ENCODE measurements at regions not wholly inside any gene's neighbourhood (a gene's known extent, or its start where the extent isn't known, plus 50 kb on each side); places are given as distances from the start of the nearest gene placed in this dataset.

DNA sequence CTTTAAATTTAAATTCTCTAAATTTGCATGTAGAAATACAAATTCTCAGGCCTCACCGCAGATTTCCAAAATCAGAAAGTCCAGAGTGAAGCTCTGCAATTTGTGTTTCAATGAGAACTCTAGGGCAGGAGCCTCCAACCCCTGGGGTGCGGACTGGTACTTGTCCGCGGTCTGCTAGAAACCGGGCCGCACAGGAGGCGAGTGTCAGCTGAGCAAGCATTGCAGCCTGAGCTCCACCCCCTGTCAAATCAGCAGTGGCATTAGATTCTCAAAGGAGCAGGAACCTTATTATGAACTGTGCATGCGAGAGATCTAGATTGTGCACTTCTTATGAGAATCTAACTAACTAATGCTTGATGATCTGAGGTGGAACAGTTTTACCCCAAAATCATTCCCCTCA is 203.0 kb upstream of the PCSK2 start:
- DNase-seq: no peak

DNA sequence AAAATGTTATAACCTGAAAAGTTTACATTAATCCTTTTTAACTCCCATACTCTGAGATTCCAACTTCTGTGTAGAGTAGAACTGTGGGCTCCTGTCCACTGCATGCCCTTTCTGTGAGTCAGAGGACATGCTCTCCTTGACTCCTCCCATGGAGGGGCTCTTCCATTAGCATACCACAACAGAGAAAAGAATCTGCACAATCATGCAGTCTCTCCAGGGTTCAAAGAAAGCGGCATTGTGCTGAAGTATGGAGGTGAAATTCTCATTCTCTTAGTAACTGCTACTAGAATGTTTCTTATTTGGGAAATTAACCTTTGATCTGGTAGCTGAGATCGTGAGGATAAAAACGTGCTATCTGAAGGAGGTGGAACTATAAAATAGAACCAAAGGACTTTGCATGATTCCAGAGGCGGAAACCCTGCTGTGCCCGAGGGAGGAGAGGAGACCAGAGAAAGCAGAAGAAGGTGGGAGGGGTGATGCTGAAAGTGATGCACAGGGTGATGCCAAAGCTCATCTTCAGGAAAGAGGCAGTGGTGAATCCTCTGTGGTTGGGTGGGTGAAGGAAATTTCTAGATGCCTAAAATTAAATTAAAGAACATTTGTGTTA is 202.2 kb upstream of the PCSK2 start:
- DNase-seq: no peak

GRCh38 chr20:17026346-17026745 is 200.5 kb upstream of the PCSK2 start:
- no peak for DNase-seq

DNA sequence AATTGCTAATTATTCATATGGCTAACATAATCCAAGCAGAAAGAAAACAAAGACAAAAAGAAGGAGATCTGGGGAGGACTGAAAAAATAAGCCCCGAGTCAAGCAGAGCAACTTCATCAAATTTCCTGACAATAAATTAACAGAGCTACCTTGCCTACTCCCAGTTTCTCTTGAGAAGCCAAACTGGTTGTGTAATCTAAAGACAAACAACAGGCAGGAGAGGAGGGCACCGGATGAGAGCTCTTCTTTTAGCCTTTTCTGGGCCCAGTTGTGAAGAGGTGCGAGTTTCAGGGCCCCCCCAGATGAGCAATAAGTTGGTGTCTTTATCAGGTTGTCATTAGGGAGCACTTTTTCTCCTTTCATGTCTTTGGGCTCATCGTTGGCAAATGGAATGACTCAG is 197.1 kb upstream of the PCSK2 start:
- DNase-seq: no peak

GRCh38 chr20:17036541-17036940 is 190.3 kb upstream of the PCSK2 start:
- peak; percentile 92 for DNase-seq

- no peak for DNase-seq
These were observed 184.7 kb upstream of the PCSK2 start for GRCh38 chr20:17042122-17042521.

DNA sequence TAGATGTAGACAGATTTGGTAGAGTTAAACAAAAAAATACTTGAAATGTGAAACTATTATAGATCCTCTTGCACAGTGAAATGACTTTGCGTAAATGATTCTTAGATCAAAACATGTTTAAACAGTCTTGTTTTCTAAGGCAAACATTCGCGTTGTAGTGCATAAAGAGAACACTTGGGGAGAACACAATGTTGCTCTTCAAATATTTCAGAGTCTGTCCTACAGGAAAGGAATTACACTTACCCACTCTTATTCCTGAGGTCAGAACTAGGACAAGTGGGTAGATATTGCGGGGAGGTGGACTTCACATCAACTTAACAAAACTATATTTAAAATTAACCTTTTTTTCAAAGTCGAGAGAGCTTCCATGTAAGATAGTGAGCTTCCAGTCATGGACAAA is 183.5 kb upstream of the PCSK2 start:
- no peak for DNase-seq

- no peak for DNase-seq
These were observed 181.9 kb upstream of the PCSK2 start for GRCh38 chr20:17044891-17045290.

DNA sequence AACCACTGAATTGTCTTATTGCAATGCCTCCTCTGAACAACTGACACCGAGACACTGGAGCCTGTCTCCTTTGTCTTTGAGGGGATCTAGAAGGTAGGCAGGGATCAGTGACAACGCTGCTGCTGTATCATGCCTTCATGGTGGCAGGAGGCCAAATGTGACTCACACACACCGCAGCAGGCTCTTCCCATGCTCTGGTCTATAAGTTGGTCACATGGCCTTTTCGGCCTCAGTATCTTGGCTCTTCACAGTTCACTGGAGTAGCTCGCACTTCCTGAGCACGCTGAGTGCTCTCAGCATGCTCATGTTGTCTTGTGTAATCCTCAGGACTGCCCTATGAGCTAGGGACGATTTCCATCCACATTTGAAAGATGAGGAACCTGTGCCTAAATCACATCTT is 167.4 kb upstream of the PCSK2 start:
- peak; percentile 94 for DNase-seq

DNA sequence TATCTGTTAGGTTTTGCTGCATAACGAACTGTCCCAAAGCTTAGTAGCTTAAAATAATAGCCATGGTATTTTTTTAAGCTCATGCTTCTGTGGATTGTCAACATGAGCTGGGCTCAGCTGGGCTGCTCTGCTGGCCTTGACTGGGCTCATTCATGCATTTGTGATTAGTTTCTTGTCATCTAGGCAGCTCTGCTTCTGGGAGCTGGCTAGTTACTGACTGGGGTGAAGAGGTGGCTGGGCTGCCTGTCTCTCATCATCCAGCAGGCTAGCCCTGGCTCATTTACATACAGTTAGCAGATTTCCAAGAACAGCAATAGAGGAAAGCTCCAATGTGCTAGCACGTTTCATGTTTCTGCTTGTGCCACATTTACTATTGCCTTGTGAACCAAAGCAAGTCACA is 165.1 kb upstream of the PCSK2 start:
- no peak for DNase-seq

GRCh38 chr20:17062712-17063111 is 164.1 kb upstream of the PCSK2 start:
- no peak for DNase-seq

DNA sequence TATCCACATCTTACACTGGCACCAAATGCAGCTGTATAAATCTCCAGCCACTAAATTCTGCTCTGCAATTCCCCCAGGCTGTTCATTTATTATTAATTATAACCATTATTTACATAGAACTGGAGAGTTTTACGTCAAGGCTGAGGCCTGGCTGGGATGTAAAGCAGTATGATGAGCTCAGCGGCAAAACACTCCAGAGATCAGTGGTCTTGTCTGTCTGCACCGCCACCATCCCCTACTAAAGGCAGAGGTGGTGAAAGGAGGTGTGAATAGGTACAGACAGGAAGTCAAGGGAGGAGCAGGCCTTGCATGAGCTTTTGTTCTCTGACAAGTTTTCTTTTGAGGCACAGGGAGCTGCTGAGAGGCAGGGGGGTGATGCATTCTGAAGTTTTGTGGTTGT is 159.9 kb upstream of the PCSK2 start:
- no peak for DNase-seq

DNA sequence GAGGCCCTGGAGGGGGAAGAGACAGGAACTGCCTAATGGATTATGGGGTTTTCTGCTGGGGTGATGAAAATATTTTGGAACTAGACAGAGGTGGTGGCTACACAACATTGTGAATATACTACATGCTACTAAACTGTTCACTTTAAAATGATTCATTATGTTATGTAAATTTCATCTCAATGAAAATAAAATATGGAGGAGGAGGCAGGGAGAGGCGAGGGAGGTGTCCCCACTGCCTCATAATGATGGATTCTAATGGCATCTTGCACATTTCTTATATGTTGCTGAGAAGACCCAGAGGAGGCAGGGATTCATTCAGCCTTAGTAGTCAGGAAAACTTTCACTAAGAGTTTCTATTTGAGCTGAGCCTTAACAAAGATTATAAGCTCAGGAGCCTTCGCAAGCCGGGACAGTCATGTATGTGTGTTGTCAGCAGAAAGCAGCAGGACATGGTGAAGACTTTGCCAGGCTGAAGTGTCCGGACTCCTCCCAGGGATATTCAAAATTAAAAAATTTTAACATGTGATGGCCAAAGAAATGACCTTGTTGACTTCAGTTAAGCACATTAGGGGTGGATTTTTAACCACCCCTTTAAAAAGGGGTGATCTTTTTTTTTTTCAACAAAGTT is 158.6 kb upstream of the PCSK2 start:
- no peak for DNase-seq

- DNase-seq: no peak
These were observed 149.8 kb upstream of the PCSK2 start for GRCh38 chr20:17077030-17077429.

DNA sequence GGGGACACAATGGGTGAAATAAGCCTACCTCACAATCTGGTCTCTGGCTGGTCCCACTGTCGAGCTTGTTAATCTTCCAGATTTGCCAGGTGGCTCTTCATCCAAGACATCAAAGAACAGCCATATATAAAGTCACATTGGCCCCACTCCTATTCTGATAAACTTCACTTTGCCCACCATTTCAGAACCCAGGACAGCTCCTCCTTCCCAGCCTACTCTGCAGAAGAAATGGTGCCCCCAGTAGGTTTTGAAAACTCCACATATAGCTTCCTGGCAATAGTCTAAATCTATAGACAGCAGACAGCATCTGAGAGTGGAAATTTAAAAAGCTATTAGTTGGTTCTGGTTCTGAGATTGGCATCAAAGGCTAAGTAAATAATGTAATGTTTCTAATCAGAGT is 143.1 kb upstream of the PCSK2 start:
- no peak for DNase-seq

DNA sequence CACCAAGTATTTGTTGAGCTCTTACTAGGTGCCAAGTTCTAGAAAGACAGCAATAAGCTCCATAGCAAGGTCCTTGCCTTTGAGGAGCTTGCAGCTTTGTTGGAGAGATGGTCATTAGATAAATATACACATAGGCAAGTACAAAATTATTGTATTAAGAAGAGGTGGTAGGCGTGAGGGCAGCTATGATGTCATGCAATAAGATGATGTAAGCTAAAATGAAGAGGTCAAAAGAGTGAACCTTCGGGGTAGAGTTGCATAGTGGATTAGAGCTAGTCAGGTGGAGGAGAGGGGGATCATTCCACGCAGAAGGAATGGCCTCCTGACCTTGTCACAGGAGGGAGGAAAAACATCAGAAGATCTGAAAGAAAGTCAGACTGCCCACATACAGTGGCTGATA is 141.9 kb upstream of the PCSK2 start:
- no peak for DNase-seq

- no peak for DNase-seq
These were observed 133.1 kb upstream of the PCSK2 start for GRCh38 chr20:17093782-17094181.

GRCh38 chr20:17097603-17098002 is 129.2 kb upstream of the PCSK2 start:
- DNase-seq: peak; percentile 14

- DNase-seq: no peak
These were observed 126.3 kb upstream of the PCSK2 start for GRCh38 chr20:17100506-17100905.

DNA sequence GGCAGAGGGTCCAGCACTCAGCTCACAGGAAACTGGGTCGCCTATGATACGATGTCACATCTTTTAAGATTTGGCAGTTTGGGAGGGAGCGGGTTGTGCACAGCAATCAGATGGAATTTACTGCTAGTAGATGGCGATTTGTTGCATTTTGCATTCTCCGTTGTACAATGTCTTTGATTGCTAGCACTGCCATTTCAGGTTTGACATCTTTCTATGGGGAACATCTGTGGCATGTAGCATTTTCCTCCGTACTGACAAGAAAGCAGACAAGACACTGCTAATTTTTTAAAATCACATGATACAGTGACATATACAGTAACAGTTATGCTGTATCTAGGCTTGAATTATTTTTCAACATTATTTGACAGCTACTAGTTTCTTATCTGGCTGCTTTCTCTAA is 119.7 kb upstream of the PCSK2 start:
- DNase-seq: no peak

- peak; percentile 47 for DNase-seq
These were observed 117.9 kb upstream of the PCSK2 start for GRCh38 chr20:17108896-17109295.

DNA sequence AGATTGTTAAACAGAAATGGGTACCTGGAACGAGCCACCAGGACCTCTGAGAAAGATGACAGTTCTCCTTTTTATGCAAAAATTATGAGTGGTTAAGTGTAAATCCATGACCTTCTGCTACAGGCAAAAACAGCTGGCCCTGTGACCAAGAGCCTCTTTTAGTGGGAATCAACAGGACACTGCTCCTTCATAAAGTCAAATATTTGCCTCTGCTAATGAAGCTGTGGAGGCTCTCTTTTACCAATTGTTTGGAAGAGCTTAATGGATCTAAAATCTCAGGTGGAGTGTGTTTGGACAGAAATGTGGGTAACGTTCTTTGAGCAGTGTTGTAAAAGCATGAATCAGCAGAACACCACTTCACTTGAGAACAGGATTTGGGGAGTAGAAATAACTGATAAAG is 117.5 kb upstream of the PCSK2 start:
- peak; percentile 71 for DNase-seq

- no peak for DNase-seq
These were observed 98.6 kb upstream of the PCSK2 start for GRCh38 chr20:17128206-17128605.

- DNase-seq: no peak
These were observed 97.8 kb upstream of the PCSK2 start for GRCh38 chr20:17129089-17129488.

DNA sequence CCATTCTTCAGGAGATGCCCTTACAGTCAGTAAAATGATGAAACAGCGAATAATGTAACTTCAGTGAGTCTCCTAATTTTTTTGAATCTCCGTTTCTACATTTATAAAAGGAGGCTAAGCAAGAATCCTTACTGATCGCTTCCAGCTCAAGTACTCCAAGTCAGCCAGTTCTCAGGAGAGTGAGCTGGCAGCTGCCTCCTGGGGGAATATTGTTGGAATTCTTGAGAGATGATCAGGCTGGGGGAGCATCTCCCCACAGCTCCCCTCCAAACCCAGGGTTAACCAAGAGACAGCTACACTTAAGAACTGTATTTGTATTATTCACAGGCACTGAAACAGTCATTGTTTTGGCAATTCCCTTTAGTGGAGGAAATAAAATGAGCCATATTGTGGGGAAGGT is 89.1 kb upstream of the PCSK2 start:
- no peak for DNase-seq
